COLO668 (cell line): ENCODE measurements at regions not wholly inside any gene's neighbourhood (a gene's known extent, or its start where the extent isn't known, plus 50 kb on each side); places are given as distances from the start of the nearest gene placed in this dataset.
"Not testable (repeated sequence)": the region's sequence is repeated elsewhere in the genome, so short reads cannot be mapped to it uniquely, and the experiment has no call there.

Experiments
- DNase-seq: peaks from one replicate; lab custom pipeline; 2025; ENCODE audit not compliant: unreplicated experiment; lab: John Stamatoyannopoulos, UW

DNA sequence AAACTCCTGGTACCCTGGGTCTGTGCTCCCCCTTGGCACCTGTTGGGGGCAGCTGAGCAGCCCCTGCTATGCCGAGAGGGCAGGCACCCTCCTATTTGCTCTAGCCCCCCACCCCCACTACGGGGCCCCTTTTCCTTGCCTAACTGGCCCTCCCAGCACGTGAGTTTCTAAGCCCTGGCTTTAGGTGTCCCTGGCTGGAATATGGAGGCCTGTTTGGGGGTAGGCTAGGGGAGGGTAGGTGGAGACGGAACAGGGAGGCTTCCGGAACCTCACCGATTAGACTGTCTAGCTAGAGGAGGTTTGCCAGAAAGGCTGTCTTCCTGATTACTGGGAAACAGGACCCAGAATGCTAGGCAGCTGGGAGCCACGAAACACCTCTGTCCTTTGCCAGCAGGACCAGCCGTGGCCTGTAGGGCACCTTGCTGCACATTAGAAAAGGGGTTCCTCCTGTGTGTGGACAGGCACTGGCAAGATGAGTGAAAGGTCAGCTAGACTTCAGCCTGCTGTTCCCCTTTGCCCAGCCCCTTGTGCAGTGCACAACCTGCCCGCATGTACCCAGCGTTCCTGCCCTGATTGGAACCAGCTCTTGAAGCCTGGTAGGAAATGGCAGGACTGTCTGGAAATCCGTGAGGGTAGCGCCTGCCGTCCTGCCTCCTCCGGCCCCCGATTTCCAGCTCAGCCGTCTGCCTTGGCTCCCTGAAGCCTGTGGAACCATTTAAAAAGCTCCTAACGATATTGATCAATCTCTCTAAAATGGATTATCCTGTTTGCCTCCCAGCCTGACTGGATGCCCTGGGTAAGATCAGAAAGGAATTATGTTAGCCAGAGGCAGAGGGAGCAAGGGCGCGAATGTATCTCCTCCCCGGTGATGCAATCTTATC, 83.4 kb upstream of the GSE1 start:
- no peak for DNase-seq

DNA sequence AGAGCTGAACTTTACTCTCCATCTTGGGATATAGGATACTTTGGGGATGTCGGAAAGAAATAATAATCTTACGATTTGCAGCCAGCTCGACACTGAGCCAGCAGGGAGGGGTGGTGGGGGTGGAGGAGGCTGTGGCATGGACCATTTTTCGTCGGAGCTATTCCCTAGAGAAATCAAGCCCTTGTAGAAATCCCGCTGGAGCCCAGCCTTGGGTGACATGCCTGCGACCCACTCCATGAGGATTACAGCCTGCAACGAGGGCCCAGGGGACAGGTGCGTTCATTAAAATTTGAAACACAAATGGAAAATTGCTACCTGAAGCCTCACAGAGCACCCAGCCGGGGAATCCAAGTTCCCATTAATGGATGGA, 82.8 kb upstream of the GSE1 start:
- no peak for DNase-seq

DNA sequence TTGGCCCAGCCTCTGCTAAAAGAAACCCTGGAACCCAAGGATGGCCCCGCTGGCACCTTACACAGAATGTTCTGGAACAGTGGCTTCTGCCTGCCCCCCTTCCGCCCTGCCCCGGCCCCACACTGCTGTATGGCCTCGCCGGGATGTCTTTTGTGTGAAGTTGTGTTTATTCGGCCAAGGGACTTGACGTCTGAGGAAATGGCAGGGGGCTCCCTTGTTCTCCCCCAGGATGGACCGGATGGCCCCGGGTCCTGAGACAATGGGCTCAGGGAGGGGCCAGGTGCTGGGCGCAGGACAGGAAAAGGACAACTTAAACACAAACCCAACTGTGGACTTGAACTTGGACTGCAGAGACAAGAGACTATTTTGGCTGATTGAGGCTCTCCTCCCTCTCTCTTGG, 81.6 kb upstream of the GSE1 start:
- DNase-seq: no peak

DNA sequence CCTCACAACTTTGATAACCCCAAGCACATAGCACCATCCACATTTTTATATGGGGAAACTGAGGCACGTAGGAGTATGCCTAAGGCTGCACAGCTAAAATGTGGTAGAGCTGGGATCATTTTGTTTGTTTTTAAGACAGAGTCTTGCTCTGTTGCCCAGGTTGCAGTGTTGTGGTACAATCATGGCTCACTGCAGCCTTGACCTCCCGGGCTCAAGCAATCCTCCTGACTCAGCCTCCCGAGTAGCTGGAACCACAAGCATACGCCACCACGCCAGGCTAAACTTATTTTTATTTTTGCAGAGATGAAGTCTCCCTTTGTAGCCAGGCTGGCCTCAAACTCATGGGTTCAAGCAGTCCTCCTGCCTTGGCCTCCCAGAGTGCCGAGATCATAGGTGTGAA, 81.0 kb upstream of the GSE1 start:
- no peak for DNase-seq

DNA sequence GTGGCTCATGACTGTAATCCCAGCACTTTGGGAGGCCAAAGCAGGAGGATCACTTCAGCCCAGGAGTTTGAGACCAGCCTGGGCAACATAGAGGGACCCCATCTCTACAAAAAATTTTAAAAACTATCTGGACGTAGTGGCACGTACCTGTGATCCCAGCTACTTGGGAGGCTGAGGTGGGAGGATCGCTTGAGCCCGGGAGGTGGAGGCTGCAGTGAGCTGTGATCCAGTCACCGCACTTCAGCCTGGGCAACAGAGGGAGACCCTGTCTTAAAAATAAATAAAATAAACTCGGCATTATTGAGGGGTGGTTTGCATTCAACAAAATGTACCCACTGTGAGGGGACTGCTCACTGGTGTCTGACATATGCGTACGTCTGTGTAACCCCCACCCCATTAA, 79.5 kb upstream of the GSE1 start:
- not testable (repeated sequence) for DNase-seq

DNA sequence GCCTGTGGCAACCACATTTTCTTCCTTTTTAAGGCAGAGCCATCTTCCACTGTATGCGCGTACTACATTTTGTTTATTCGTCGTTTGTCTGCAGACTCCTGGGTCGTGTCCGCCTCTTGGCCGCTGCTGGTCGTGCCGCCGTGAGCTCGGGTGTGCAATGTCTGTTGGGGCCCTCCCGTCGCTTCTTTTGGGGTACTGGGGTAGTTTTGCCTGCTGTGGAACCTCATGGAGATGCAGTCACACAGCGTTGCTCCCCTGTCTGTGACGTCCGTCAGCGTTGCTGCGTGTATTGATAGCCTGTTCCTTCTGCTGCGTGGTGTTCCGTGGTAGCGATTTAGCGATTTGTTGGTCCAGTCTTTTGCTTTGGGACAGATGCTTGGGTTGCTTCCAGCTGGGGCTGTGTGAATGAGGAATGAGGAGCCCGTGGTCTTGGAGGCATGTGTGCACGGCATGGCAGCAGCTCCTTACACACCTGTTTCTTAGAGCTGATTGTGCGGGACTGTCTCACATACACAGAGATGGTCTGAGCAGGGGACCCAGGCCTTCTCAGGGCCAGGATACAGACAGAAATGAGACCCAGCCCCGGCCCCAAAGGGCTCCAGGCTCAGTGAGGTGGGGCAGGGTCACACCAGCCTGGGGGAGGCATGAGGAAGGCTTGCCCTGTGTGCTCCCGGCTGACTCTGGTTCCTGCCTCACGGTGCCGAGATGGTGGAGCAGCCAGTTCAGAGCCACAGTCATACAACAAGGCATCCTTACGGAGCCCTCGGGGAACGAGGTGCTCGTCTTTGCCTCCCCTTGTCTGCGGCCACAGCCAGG, 78.4 kb upstream of the GSE1 start:
- DNase-seq: no peak

DNA sequence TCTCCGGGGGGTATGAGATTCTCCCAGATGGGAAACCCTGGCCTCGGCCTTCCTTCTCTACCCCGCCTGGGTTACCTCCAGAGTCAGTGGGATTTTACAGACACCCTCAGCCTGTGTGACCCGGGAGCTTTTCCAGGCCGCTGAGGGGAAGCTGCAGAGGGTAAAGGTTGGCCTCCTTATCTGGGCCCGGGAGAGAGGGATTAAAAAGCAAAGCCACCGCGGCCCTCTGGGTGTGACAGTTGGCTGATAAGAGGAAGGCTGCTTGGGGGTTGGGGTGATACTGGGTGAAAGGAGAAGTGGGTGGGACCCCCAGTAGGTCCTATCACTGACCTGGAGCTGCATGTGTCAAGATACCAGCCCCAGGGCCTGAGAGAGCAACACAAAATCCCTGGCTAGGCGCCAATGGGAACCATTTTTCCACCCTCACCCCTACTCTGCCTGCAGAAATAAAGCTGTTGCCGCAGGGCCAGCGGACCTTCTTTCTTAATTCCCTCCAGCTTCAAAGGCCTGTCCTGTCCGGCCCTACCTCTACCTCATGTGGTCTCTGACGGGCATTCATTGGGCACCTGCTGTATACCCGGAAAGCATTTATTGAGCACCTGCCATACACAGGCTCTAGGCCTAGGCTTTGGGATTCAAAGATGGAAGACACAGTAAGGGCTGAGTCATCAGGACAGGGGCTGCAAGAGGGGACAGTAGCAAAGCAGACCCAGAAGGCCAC, 77.6 kb upstream of the GSE1 start:
- no peak for DNase-seq

DNA sequence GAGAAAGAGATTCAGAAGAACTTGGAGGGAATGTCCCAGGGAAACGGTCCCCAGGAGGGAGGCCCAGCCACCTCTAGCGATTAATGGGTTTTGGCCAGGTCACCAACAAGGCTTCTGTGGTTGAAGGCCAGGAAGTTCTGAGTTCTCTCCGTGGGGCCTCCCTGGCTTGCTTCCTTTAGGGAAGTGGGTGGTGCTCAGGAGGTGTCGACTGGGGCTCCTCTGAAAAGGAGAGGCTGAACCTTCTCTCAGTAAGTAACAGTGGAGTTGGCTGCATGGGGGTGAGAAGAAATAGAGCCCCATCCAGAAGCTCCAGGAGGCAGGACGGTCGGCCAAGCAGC, 77.1 kb upstream of the GSE1 start:
- DNase-seq: no peak

DNA sequence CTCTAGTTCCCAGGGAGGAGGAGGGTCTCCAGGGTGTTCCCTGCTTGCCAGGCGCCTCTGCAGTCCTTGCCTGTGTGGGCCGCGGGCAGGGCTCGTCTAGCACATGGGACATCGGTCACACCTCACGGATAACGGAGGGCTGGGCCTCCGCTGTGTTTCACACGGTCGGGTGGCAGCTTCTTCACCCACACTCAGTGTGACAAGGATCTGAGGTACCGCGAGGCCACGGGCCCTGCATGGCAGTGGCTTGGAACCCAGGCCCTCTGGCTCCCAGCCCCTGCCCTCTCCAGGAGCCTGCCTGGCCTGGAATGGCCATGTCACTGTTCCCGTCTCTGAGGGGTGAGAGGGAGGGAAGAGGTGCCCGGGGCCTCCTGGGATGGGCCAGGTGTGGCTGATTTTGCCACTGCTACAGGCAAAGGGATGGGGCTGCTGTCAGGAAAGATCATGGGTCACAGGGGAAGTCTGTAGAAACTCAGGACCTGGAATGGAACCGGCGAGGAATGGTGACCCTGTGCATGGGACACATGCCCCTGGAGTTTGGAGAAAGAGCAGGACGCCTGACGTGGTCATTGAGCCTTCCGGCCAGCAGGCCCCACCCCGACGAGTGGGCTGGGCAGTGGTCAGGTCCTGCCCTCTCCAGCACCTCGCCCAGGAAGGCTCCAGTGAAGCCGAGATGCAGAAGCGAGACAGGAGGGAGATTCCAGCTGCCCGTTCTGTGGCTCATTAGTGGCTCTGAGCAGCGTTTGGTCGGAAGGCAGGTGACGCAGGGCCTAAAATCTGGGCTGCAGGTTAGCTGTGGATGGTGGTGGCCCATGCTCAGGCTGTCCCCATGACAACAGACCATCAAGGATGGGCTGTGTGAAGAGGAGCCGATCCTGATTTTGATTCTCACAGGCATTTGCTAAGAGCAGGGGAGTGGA, 76.5 kb upstream of the GSE1 start:
- DNase-seq: no peak

DNA sequence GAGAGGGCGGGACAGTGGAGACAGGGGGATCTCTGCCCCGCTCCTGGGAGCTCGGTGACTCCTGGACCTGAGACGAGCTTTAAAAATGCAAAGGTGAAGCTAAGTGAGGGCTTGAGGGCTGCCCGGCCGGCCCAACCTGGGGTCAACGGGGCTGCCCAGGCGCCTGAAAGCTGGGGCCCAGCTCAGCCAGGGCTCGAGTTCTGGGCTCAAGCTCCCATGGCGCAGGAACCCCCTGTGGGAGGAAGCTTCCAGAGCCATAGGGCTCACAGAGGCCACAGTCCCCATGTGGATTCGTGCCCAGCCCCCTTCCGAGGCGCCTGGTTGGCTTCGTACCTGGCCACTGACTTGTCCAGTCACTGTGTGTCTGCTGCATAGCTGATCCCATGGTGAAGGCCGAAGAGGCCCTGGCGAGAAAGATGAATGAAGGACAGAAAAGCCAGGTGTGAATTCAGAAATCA, 75.8 kb upstream of the GSE1 start:
- DNase-seq: no peak

DNA sequence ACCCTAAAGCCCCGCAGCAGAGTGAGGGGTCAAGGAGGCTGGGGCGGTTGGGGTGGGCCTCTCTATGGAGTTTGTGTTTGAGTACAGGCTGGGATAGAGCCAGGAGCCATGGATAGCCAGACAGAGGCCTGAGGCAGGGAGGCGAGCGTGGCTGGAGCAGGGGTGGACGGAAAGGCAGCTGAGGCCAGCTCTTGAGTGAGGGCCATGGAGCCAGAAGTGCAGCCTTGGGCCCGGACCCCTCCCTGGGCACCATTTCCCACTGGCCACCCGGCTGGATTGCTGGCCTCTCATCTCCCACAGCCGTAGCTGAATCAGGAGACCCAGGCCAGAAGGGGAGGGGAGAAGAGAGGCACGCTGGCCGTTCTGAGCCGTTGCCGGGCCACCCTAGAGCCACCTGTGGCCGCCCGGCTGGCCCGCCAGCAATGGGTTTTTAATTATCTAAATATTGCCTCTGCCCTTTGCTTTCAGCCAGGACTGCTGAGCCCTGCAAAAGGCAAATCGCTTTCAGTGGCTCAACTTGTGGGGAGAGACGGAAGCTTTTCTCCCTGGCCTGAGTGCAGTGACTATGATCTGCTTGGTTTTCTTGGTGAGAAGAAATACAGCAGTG, 75.2 kb upstream of the GSE1 start:
- DNase-seq: no peak

DNA sequence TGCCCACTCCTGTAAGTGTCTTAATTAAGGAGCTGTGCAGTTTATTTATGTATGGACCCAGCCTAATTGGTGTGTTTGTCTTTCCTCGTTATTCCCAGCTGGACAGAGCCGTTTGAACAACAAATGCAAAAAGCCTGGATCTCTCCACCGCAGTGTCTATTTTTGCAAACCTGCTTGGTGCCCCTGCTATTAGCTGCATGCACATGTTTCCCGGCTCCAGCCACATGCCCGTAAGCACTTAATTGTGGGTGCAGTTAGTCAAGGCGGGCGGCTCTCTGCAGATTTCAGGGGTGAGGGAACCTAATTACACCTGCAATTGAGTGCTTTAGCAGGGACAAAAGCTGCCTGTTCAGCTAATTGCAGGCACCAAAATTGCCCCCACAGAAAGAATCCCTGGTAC, 74.0 kb upstream of the GSE1 start:
- no peak for DNase-seq

DNA sequence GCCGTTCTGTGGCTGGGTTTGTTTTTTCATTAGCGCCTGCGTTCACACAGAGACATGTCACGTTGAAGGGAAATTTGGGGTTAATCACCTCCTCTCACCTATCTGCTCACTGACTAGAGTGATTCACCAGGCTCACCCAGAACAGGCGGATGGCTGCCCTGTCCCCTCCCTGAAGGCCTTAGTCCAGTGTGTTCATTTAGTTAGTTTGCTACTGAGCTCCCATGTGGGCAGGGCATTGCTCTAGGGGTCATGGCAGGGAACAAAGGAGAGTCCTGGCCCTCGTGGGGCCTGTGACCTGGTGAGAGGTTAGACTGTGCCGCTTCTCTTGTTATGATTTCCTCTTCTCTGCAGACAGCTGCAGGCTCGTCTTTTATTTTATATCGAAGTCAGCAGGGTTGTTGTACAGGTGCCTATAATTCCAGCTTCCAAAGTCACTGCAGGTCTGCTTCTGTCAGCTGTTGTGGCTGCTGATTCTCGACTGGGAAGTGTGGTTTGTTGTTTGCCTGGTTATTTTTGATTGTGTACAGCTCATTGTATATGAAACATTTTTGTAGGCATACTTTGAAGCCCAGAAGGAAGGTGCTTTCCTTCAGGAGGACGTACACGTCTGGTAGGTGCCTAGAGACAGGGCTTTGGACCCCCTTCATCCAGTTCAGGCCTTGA, 73.4 kb upstream of the GSE1 start:
- DNase-seq: no peak

DNA sequence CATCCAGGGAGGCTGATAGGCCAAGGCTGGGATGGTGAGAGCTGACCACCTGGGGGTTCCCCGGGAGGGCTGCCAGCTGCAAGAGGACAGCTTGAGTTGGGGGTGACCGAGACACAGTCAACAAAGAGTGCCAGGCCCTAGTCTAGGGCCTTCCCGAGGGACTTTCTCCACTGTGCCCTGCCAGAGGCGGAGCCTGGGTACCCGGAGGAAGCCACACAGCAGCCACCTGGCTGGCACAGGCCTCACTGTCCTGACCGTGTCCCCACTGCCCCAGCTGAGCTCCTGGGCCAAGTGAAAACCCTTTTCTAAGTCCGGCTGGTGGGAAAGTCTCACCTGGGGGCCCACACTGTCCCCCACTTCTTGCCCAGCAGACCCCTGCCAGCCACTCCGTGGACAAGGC, 71.9 kb upstream of the GSE1 start:
- DNase-seq: peak; percentile 56

DNA sequence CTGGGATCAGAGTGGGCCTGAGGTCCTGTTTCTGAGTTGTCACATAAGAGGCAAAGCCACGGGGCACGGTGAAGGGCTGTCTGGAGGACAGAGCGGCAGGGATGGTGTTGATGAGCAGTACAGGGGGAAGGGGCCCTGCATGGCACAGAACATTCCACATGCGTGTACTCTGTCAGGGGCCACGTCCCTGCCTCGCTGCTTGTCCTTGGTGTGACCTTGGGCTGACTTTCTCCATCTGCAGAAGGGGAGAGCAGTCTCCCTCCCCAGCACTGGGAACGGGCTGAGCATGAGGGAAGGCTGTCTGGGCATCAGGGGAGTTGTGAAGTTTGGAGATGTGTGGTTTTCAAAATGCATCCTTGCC, 71.5 kb upstream of the GSE1 start:
- DNase-seq: no peak

DNA sequence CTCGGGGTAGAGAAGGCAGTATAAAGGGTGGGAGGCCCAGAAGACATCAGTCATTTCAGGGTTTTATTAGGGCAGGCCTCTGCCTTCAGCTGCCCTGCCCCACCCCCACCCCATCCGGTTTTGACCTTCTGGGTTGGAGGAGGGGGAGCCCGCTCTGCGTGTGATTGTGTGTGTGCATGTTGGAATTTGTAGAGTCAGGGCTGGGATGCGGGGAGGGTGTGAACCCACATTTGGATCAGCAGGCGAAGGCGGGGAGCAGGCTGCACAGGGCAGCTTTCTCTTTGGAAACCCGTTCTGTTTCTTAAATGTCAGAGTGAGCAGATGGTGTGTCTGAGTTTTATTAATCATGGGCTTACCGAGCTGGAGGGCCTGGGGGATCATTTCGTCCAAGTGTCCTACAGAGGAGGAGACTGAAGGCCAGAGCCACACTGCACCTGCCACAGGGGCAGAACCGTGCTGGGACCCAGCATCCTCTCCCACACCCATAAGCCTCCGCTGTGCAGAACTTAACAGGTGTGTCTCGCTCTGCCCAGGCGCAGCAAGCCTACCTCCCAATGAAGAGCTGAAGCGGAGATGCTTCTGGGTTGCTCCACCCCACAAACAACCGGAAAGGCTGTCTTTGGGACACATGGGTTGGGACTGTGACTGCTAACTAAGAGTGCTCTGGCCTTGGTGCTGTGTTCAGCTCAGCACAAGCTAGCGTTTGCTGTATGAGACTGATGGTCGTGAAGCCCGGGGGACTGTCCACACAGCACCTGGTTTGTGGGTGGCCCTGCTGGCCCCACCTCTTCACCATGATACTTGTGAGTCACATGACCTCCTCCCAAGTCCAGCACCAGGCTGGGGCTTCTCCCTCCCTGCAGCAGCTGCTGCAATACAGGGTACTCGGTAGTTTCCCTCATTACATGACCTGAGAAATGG, 70.9 kb upstream of the GSE1 start:
- peak; percentile 73 for DNase-seq

DNA sequence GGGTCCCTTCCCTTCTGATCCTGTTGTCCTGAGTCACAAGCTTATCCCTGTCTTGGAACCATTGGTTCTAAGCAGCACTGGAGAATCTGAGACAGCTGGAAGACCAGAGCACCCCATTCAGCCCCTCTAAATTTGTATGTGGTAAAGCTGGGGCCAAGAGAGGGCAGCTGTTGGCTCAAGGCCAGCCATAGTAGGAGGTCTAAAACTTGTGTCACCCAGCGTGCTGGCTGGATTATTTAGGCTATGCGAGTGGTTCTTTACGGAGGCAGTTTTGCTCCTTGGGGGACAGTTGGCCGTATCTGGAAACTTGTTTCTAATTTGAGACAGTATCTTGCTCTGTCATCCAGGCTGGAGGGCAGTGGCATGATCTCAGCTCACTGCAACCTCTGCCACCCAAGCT, 69.6 kb upstream of the GSE1 start:
- DNase-seq: no peak

DNA sequence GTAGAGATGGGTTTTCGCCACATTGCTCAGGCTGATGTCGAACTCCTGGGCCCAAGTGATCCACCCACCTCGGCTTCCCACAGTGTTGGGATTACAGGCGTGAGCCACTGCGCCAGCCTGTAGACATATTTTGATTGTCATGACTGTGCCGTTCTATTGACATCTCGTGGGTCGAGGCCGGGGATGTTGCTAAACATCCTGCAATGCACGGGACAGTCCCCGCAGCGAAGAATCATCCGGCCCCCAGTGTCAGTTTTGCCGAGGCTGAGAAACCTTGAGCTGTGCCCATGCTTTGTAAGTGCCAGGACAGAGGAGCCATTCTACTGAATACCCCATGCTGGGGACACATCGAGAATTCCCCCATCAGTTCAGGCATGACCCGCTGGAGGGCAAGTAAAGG, 69.1 kb upstream of the GSE1 start:
- DNase-seq: no peak

DNA sequence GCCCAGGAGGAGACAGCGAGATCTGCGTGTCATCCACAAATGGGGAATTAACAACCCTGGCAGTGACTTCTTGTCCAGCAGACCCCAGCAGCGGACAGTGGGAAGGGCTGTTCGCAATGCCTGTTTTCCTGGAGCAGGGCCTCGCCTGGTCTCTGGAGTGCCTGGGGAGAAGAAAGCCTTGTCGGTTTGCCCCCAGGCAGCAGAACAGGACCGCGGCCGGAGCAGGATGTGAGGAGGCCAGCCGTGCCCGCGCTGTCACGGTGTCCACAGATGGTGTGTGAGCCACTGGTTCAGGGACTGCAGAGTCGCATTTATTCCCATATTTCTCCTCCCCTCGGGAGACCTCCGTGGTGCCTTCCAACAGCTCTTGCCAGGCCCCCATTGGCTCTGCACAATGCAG, 68.5 kb upstream of the GSE1 start:
- DNase-seq: no peak
